HG03196 (cell line): ENCODE measurements at regions not wholly inside any gene's neighbourhood (a gene's known extent, or its start where the extent isn't known, plus 50 kb on each side); places are given as distances from the start of the nearest gene placed in this dataset.
"Not testable (repeated sequence)": the region's sequence is repeated elsewhere in the genome, so short reads cannot be mapped to it uniquely, and the experiment has no call there.

ENCODE experiments used
- ATAC-seq: cut with Tn5 transposase; IDR thresholded peaks from one replicate; pipeline ENCODE4 v1.9.1; 2021; ENCODE audit not compliant: unreplicated experiment

DNA sequence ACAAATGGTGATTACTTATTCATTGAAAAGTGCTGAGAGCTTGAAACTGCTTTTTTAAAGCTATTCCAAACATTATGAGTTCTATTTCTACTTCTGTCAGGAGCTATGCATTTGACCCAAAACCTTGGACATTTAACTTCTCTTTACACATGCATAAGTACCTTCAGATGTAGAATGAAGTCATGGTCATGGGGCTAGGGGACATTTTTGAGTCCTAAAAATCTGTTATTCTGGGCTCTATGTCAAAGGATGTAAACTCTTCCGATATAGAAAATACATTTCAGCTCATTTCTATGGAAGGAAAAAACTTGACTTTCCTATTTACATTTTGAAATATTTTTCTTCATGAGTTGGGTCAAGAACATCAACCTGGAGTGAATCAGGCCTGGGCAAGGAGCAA lies 179.5 kb upstream of the CXCL12 start:
- ATAC-seq: no peak

DNA sequence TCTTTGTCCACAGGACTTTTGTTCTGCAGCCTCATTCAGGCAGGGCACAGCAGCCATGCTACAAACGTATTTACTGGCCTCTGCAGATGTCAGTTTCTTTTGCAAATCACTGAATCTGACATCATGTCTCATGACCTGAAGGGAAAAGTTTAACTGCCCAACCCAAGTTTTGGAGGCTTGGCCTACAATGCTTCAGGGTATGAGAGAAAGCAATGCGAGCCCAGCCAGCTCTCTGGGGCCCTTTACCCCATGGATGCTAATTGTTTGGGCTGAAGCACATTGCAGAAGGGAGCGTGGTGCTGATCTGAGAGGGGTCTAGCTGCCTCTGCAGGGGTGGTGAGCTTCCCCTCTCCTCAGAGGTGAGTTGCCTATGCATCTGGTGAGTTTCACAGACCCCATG lies 179.9 kb upstream of the CXCL12 start:
- no peak for ATAC-seq

DNA sequence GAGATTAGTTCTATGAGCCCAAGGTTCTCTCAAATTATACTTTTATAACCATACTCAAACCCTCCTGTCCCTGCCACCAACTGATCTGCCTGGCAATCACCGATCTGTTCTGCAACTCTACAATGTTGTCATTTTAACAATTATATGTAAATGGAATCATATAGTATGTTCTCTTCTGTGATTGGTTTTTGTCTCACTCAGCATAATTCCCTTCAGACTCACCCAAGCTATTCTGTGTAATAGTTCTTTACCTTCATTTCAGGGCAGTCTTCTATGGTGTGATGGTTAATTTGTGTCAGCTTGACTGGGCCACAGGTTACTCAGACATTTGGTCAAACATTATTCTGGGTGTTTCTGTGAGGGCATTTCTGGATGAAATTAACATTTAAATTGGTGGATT lies 181.9 kb upstream of the CXCL12 start:
- no peak for ATAC-seq

DNA sequence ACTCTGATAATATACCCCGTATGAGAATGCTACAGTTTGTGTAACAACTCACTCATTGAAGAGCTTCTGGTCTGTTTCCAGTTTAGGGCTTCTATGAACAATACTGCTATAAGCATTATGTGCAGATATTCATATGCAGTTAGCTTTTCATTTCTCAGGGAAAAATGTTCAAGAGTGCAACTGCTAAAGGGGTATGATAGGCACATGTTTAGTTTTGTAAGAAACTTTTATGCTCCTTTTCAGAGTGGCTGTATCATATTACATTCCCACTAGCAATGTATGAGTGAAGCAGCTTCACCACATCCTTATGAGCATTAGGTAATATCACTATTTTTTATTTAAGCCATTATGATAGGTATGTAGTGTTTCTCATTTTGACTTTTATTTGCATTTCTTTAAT lies 182.6 kb upstream of the CXCL12 start:
- ATAC-seq: no peak

DNA sequence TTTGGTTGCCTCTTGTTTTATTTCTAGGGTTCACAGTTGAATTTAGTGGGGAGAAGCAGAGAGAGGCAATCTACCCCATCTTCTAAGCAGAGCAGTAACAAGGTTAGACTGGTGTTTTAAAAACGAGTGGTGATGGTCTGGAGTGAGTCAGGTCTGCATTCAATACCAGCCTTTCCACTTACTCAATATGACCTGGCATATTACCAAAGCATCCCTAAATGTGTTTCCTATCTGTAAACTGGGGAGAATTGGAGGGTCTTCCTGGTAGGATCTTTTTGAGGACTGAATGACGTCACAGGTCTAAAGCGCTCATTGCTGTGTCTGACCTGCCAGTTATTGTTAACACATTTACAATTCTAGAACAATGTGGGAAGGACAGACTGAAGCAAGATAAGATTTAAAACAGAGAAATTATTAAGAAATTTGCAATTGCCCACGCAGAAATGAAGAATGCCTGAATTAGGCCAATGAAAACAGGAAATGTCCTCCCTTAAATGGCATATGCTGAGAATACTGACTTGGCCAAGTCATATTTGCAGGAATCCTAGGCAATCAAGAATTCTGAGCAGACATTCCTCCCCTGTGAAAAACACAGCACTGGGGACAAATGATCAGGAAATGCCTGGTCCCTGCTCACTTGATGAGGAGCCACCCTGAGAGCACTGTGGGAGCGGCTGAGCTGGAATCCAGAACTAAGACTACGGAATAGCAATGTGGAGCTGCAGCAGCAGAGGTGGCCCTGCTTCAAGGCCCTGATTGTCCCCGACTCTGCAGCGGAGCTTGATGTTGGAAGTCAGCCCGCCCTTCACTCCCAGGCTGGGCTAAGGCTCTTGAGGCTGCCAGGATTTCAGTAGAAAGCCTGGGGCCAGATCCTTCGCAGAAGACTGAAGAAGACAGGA lies 184.5 kb upstream of the CXCL12 start:
- no peak for ATAC-seq

- ATAC-seq: no peak
Observed at GRCh38 chr10:44571701-44572100, 186.8 kb upstream of the CXCL12 start.

DNA sequence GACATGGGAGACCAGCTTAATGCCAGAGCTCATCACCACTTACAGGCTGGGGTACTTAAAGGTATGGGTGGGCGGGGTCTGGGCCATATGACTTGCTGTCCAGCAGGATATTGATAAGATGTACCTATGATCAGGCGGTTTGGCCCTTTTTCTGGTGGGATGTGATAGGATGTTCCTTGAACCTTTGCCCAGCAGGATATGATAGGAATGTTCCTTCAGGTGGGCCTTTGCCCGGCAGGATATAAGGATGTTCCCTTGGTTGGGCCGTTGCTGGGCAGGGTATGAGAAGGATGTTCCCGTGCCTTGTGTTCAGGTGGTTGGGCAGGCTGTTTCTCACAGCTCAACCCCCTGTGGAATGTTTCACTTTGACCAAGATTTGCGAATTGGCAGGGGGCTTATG lies 187.2 kb upstream of the CXCL12 start:
- ATAC-seq: no peak

- no peak for ATAC-seq
Observed at GRCh38 chr10:44573821-44574220, 188.9 kb upstream of the CXCL12 start.

DNA sequence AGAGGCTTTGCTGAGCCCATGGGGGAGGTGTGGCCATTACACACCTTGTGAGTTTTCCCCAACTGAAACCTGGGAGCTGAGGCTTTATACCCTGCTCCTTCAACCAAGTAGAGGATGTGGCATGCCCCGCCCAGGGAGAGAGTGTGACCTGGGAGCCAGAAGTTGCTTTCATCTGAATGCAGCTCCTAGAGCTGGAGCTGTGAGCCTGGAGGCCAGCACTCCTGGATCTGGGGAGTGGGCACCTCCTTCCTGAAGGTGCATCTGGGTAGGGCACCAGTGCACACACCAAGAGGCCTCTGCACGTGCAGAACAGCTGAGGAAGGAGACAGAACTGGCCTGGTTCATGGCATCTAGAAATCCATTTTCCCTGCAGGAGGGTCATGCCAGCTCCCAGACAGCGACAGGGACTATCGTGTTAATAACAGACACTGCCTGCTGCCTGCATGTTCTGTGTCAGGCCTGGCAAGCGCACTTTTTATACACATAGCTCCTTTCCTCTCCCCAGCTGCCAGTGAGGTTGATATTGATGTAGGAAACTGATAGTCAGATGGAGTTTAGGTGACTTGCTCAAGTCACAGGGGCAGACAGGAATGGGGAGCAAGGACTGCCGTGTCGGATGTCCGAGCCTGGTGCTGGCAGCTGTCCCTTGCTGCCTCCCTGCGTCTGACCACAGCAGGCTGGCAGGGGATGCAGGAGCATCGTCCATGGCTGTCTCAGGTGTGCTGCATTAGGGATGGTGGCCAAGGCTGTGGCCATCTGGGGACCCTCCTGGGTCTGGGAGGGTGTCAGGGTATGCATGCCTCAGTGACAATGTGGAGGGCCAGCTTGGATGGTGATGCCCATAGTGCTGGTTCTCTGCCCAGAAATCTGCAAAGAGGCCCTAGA lies 189.9 kb upstream of the CXCL12 start:
- no peak for ATAC-seq

DNA sequence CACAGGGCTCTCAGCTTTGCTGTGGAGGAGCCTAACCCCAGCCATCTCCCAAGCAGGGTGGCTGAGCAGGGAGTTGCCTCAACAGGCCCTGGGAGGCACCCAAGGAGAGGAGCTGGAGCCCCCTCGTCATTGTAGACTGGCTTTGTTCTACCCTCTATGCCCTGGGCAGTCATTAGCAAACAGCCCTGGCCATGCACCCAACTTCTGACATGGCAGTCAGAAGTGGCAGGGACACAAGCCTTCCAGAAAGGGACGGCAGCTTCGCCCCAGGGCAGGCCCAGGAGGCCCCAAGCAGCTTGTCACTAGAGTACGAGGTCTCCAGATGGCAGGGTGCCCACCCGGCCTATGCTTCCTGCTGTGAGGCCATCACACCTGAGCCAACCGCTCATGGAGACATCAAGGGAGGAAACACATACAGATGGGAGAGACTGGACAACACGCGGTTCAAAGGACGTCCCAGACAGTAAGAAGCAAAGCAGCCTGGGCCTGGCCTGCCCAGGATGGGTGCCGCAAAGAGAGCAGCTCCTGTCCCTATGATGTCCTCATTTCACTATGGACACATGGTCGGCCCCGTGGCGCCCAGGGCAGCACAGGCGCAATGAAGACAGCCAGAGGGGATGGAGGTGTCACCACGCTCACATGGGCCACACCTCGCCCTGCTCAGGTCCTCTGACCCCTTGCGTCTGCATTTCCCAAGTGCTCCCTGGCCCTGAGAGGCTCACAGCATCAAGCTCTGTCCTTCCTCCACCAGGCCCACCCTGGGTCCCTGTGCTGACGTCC lies 190.9 kb upstream of the CXCL12 start:
- no peak for ATAC-seq

DNA sequence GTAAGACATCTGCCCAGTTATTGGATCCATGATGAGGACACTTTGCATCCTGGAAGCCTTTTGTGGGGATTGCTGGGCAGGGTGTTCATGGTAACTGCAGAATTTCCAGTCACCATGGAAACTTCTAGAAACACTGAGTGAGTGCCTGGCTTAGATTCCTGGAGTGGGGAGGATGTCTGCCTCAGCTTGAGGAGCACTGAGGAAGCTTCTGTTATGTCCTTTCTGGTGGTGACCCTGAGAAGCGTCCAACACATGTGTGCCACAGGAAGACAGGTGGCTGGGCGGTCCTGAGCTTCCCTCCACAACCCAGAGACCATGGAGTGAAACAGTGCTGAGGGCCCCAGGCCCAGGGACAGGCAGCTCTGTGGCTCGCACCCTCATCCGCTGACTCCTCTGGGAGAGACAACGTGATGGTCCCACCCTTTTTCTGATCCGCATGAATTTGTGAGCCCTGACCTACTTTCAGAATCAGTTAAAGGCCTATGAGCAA lies 191.8 kb upstream of the CXCL12 start:
- no peak for ATAC-seq

DNA sequence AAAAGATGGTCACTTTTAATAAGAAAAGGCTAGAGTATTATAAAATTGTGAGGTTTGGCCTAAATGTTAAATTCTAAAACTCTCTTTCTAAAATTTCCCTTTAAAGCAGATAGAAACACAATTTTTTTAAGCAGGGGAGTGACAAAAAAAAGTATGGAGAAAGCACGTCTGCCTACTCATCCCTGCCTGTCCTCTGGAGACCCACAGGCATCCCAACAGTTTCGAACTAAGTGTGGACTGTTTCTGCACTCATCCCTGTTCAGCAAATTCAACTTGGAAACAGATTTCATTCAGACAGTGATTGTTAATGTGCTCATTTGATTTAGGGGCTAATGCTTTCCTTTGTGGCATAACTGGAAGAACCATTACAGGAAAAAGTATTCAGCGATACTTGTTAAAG lies 192.6 kb upstream of the CXCL12 start:
- no peak for ATAC-seq

DNA sequence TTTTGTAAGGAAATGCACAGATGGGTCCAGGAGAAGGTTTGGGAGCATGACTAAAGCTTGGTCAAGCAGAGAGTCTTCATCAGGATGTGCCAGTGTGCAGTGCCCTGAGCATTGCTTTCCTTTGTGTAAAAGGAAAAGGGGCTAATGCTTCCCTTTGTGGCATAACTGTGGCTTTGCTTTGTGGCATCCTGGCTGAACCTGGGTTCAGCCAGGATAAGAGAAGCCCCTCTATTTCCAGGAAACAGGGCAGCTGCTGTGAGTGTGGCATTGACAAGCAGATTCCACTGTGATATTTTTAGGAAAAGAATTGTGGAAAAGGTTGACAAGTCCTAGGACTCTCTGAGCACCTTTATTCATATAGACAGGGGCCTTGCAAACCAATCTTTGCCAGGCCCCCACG lies 193.4 kb upstream of the CXCL12 start:
- no peak for ATAC-seq

- not testable (repeated sequence) for ATAC-seq
Observed at GRCh38 chr10:44578963-44579362, 194.1 kb upstream of the CXCL12 start.

GRCh38 chr10:44581996-44582395 lies 197.1 kb upstream of the CXCL12 start:
- ATAC-seq: no peak

DNA sequence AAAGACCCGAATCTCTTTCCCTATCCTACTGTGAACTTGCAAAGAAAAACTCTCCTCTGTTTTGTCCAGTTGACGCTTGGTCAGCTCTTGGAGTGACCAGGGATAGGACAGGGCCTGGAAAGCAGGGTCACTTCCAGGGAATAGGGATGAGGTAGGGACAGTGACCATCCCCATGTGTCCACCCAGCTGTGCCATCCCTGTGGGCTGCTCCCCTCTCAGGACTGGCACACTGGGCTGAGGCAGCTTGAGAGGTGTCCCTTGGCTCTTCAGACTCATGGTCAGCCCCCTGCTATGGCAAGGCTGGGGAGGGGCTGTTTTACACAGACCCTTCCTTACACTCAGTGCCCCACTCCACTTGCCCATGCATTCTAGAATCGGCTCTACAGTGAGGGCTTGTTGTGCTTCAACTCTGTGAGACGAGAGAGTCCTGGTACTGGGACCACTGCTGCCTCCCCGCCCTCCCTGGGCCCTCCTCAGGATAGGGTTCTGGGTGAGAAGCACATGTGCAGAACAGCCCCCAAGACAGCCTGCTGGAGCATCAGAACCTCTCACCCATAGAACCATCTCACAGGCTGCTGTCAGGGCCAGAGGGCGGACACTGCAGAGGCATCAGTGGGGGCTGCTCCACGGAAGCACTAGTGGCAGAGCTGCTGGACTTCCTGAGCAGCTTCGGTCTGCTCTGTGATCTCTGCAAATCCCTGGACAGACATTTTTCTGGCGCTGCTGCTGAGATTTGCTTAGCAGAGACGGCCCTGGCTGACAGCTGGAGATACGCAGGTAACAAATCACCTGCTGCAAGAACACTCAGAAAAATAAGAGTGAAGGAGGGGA lies 202.8 kb upstream of the CXCL12 start:
- no peak for ATAC-seq

DNA sequence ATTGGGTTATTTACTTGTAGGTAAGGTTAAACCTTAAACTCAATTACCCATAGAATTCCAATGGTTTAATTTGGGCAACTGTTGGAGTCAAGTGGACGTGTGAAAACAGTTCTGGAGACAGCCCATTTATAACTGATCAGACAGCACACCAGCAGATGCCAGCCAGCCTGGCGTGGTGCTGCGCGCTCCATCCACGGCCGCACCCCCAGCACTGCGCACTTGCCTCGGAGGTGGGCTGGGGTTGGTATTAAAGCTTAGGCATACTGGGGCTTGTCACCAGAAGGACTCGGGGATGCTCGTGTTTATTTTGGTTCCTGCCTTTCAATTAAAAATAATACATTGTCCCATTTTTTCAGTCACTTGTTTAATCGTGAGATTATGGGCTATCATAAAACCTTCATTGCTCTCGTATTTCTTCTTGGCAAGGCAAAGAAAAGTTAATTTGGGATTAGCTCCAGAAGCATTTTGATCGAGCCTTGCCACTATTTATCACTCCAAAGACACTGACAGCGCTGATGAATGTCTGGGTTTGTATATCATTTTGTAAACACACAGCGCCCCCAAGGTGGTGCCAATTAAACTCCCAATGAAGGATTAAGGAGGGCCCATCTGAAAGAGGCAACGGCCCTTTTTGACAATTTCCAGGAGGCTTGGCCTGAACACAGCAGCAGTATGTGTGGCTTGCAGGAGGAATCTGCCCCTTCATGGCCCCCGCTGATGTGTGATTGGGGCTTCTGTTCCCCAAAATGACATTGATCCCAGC lies 204.5 kb upstream of the CXCL12 start:
- ATAC-seq: no peak

GRCh38 chr10:44589944-44590449 lies 205.1 kb upstream of the CXCL12 start:
- no peak for ATAC-seq

- ATAC-seq: no peak
Observed at GRCh38 chr10:44591911-44592310, 207.0 kb upstream of the CXCL12 start.
